SK-N-SH treated with all-trans-retinoic acid at 6 μM for 48 hours (cell line): ENCODE measurements at regions not wholly inside any gene's neighbourhood (a gene's known extent, or its start where the extent isn't known, plus 50 kb on each side); places are given as distances from the start of the nearest gene placed in this dataset.

ENCODE experiments used
- ATAC-seq: fragments of 200-7000 bp; cut with Tn5 transposase; 3 replicates; pipeline ENCODE4 v1.9.1; 2020; ENCODE audit warnings: mild to moderate bottlenecking, moderate library complexity
- ARNTL ChIP-seq: fragments of 450-650 bp; formaldehyde crosslinking; IDR thresholded peaks from 2 replicates; pipeline ENCODE4 v1.5.0; 2020; ENCODE audit warnings: low read depth, mild to moderate bottlenecking, moderate library complexity, borderline replicate concordance
- BACH2 ChIP-seq: fragments of 250-450 bp; sonication (Bioruptor Pico); IDR thresholded peaks from 2 replicates; pipeline ENCODE4 v1.9.0; 2021; ENCODE audit warnings: mild to moderate bottlenecking, borderline replicate concordance
- CSDC2 ChIP-seq: fragments of 250-450 bp; sonication (Bioruptor Pico); IDR thresholded peaks from 2 replicates; pipeline ENCODE4 v1.5.0; 2020; ENCODE audit warnings: mild to moderate bottlenecking, moderate library complexity
- ESRRG ChIP-seq: fragments of 250-450 bp; sonication (Bioruptor Pico); IDR thresholded peaks from 2 replicates; pipeline ENCODE4 v1.6.1; 2021; ENCODE audit warnings: mild to moderate bottlenecking
- GLIS3 ChIP-seq: fragments of 250-450 bp; sonication (Bioruptor Pico); IDR thresholded peaks from 2 replicates; pipeline ENCODE4 v1.5.0; 2020; ENCODE audit warnings: mild to moderate bottlenecking, moderate library complexity
- ISL1 ChIP-seq: fragments of 250-450 bp; sonication (Bioruptor Pico); IDR thresholded peaks from 2 replicates; pipeline ENCODE4 v2.1.2; 2022; ENCODE audit warnings: mild to moderate bottlenecking, moderate library complexity
- OSR1 ChIP-seq: fragments of 250-450 bp; sonication (Bioruptor Pico); IDR thresholded peaks from 2 replicates; pipeline ENCODE4 v1.8.0; 2022; ENCODE audit warnings: moderate library complexity, mild to moderate bottlenecking, inconsistent platforms
- PPARA ChIP-seq: fragments of 250-450 bp; sonication (Bioruptor Pico); IDR thresholded peaks from 2 replicates; pipeline ENCODE4 v1.5.0; 2020; ENCODE audit warnings: mild to moderate bottlenecking, borderline replicate concordance
- RARB ChIP-seq: fragments of 250-450 bp; sonication (Bioruptor Pico); IDR thresholded peaks from 2 replicates; pipeline ENCODE4 v1.8.0; 2021; ENCODE audit warnings: mild to moderate bottlenecking, moderate library complexity
- TOX ChIP-seq: fragments of 250-450 bp; sonication (Bioruptor Pico); IDR thresholded peaks from 2 replicates; pipeline ENCODE4 v1.8.0; 2021; ENCODE audit warnings: mild to moderate bottlenecking, moderate library complexity, borderline replicate concordance
- ZC3H10 ChIP-seq: fragments of 250-450 bp; sonication (Bioruptor Pico); IDR thresholded peaks from 2 replicates; pipeline ENCODE4 v1.5.1; 2021; ENCODE audit warnings: mild to moderate bottlenecking, moderate library complexity
- ZFP3 ChIP-seq: fragments of 250-450 bp; sonication (Bioruptor Pico); IDR thresholded peaks from 2 replicates; pipeline ENCODE4 v1.5.0; 2020; ENCODE audit warnings: mild to moderate bottlenecking, moderate library complexity
- ZFP30 ChIP-seq: fragments of 450-650 bp; formaldehyde crosslinking; IDR thresholded peaks from 2 replicates; pipeline ENCODE4 v1.5.0; 2022; ENCODE audit warnings: mild to moderate bottlenecking, moderate library complexity
- ZNF565 ChIP-seq: fragments of 450-650 bp; formaldehyde crosslinking; conservative IDR thresholded peaks from 2 replicates; pipeline ENCODE4 v1.5.0; 2020; ENCODE audit warnings: low read depth, mild to moderate bottlenecking, moderate library complexity
- ZNF70 ChIP-seq: fragments of 450-650 bp; formaldehyde crosslinking; IDR thresholded peaks from 2 replicates; pipeline ENCODE4 v1.5.0; 2020; ENCODE audit warnings: mild to moderate bottlenecking, moderate library complexity
- ZNF8 ChIP-seq: fragments of 450-650 bp; formaldehyde crosslinking; IDR thresholded peaks from 2 replicates; pipeline ENCODE4 v1.5.0; 2020; ENCODE audit warnings: mild to moderate bottlenecking, moderate library complexity
- TF ChIP-seq, protein P1 (sequence below): fragments of 250-450 bp; sonication (Bioruptor Pico); IDR thresholded peaks from 2 replicates; pipeline ENCODE4 v1.8.0; 2020; ENCODE audit warnings: mild to moderate bottlenecking, moderate library complexity, borderline replicate concordance
- TF ChIP-seq, protein P2 (sequence below): fragments of 250-450 bp; sonication (Bioruptor Pico); IDR thresholded peaks from 2 replicates; pipeline ENCODE4 v1.5.1; 2020; ENCODE audit warnings: low read depth, mild to moderate bottlenecking, moderate library complexity
- TF ChIP-seq, protein P3 (sequence below): fragments of 250-450 bp; sonication (Bioruptor Pico); IDR thresholded peaks from 2 replicates; pipeline ENCODE4 v1.8.0; 2021; ENCODE audit warnings: low read depth, mild to moderate bottlenecking, moderate library complexity, borderline replicate concordance
- TF ChIP-seq, protein P4 (sequence below): fragments of 250-450 bp; sonication (Bioruptor Pico); IDR thresholded peaks from 2 replicates; pipeline ENCODE4 v1.5.0; 2020; ENCODE audit warnings: mild to moderate bottlenecking, moderate library complexity
- TF ChIP-seq, protein P5 (sequence below): fragments of 250-450 bp; sonication (Bioruptor Pico); IDR thresholded peaks from 2 replicates; pipeline ENCODE4 v1.5.1; 2021; ENCODE audit warnings: mild to moderate bottlenecking, moderate library complexity

DNA sequence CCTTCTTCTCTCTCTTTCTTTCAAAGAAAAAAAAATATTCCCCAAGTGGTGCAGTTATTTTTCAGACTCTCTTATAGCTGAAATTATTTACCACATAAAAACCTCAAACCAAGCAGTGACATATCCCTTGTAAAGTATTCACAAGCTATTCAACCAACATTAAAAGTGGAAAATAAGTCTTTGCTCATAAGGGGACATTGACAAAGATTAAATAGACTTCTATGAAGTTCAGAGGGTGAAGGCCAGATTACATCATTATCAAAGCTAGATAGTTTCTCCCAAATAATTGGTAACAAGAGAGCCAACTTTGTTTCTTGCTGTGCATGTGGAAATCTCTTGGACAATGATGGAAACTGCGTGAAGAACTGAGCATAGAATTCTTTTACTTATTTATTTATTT, 379.8 kb upstream of the RSPO3 start:
- no peak for ATAC-seq
- TF ChIP-seq ZFP3 (CRISPR knock-in tag) (no peak), GLIS3 (CRISPR knock-in tag) (no peak), ZNF8 (CRISPR knock-in tag) (no peak), OSR1 (no peak), ESRRG (CRISPR knock-in tag) (no peak), BACH2 (CRISPR knock-in tag) (no peak), RARB (CRISPR knock-in tag) (no peak), TOX (CRISPR knock-in tag) (no peak), CSDC2 (CRISPR knock-in tag) (no peak), PPARA (CRISPR knock-in tag) (no peak), ZNF70 (CRISPR knock-in tag) (no peak)
- TF ChIP-seq, protein P1, sequence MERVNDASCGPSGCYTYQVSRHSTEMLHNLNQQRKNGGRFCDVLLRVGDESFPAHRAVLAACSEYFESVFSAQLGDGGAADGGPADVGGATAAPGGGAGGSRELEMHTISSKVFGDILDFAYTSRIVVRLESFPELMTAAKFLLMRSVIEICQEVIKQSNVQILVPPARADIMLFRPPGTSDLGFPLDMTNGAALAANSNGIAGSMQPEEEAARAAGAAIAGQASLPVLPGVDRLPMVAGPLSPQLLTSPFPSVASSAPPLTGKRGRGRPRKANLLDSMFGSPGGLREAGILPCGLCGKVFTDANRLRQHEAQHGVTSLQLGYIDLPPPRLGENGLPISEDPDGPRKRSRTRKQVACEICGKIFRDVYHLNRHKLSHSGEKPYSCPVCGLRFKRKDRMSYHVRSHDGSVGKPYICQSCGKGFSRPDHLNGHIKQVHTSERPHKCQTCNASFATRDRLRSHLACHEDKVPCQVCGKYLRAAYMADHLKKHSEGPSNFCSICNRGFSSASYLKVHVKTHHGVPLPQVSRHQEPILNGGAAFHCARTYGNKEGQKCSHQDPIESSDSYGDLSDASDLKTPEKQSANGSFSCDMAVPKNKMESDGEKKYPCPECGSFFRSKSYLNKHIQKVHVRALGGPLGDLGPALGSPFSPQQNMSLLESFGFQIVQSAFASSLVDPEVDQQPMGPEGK (CRISPR knock-in tag), result no peak
- TF ChIP-seq, protein P2, sequence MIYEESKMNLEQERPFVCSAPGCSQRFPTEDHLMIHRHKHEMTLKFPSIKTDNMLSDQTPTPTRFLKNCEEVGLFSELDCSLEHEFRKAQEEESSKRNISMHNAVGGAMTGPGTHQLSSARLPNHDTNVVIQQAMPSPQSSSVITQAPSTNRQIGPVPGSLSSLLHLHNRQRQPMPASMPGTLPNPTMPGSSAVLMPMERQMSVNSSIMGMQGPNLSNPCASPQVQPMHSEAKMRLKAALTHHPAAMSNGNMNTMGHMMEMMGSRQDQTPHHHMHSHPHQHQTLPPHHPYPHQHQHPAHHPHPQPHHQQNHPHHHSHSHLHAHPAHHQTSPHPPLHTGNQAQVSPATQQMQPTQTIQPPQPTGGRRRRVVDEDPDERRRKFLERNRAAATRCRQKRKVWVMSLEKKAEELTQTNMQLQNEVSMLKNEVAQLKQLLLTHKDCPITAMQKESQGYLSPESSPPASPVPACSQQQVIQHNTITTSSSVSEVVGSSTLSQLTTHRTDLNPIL (CRISPR knock-in tag), result no peak
- TF ChIP-seq, protein P3, sequence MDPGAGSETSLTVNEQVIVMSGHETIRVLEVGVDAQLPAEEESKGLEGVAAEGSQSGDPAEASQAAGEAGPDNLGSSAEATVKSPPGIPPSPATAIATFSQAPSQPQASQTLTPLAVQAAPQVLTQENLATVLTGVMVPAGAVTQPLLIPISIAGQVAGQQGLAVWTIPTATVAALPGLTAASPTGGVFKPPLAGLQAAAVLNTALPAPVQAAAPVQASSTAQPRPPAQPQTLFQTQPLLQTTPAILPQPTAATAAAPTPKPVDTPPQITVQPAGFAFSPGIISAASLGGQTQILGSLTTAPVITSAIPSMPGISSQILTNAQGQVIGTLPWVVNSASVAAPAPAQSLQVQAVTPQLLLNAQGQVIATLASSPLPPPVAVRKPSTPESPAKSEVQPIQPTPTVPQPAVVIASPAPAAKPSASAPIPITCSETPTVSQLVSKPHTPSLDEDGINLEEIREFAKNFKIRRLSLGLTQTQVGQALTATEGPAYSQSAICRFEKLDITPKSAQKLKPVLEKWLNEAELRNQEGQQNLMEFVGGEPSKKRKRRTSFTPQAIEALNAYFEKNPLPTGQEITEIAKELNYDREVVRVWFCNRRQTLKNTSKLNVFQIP (CRISPR knock-in tag), result no peak

DNA sequence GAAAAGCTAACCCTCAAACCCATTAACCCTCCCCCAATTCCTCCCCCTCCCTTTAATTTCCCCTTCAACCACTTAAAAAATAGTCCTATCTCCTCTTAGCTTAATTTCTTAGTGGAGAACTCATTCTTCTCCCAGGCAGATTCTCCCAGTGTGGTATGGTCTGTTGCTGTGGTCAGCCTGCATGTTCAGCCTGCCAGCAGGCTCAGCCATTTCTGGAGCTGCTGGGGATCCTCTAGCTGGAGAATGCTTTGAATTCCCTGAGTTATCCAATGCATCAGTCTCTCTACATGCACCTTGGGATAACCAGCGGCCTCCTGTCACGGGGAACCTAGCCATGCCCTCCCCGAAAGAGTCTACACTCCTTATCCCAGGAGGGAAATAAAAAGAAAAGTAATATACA, 375.4 kb upstream of the RSPO3 start:
- ATAC-seq, result no peak

DNA sequence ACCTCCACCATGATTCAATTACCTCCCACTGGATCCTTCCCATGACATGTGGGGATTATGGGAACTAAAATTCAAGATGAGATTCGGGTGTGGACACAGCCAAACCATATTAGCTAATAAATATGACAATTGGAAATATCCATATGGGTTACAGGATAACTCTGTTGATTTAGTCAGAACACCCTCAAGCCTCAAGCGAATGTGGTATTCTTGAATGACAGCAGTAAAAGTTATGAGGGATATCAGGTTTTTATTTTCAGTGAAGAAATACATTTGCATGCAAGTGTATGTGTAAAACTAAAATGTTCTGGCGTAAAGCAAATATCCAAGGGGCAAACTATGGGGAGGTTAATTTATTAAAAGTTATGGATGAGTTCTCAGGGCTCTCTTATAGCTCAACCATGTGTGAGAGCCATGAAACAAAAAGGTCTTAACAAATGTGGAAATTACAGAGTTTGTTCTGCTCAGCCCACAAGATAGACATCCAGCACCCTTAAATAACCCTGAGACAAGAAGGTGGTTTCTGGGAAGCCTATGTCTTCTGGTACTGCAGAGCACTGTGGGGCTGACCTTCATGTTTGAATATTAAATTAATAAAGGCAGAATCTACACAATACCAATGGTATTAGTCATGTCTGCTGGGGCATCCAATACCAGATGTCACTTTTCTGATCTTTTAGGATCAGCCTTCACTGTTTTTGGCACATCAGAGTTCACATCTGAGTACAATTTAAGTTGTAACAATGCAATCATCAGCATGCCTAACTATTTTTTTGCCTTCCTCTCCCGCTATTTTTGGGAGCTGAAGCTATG, 370.5 kb upstream of the RSPO3 start:
- TF ChIP-seq ZNF565, result no peak
- TF ChIP-seq BACH2 (CRISPR knock-in tag), result no peak
- no peak for TF ChIP-seq ZFP30 (CRISPR knock-in tag)
- no peak for TF ChIP-seq CSDC2 (CRISPR knock-in tag)
- TF ChIP-seq ZC3H10 (CRISPR knock-in tag), result no peak
- TF ChIP-seq ESRRG (CRISPR knock-in tag), result no peak
- TF ChIP-seq, protein P4, sequence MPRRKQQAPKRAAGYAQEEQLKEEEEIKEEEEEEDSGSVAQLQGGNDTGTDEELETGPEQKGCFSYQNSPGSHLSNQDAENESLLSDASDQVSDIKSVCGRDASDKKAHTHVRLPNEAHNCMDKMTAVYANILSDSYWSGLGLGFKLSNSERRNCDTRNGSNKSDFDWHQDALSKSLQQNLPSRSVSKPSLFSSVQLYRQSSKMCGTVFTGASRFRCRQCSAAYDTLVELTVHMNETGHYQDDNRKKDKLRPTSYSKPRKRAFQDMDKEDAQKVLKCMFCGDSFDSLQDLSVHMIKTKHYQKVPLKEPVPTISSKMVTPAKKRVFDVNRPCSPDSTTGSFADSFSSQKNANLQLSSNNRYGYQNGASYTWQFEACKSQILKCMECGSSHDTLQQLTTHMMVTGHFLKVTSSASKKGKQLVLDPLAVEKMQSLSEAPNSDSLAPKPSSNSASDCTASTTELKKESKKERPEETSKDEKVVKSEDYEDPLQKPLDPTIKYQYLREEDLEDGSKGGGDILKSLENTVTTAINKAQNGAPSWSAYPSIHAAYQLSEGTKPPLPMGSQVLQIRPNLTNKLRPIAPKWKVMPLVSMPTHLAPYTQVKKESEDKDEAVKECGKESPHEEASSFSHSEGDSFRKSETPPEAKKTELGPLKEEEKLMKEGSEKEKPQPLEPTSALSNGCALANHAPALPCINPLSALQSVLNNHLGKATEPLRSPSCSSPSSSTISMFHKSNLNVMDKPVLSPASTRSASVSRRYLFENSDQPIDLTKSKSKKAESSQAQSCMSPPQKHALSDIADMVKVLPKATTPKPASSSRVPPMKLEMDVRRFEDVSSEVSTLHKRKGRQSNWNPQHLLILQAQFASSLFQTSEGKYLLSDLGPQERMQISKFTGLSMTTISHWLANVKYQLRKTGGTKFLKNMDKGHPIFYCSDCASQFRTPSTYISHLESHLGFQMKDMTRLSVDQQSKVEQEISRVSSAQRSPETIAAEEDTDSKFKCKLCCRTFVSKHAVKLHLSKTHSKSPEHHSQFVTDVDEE (CRISPR knock-in tag), result no peak
- TF ChIP-seq, protein P5, sequence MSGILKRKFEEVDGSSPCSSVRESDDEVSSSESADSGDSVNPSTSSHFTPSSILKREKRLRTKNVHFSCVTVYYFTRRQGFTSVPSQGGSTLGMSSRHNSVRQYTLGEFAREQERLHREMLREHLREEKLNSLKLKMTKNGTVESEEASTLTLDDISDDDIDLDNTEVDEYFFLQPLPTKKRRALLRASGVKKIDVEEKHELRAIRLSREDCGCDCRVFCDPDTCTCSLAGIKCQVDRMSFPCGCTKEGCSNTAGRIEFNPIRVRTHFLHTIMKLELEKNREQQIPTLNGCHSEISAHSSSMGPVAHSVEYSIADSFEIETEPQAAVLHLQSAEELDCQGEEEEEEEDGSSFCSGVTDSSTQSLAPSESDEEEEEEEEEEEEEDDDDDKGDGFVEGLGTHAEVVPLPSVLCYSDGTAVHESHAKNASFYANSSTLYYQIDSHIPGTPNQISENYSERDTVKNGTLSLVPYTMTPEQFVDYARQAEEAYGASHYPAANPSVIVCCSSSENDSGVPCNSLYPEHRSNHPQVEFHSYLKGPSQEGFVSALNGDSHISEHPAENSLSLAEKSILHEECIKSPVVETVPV, result no peak
- TF ChIP-seq OSR1, result no peak
- ATAC-seq, result no peak

More for the DNA sequence above, 375.4 kb upstream of the RSPO3 start:
- no peak for TF ChIP-seq RARB (CRISPR knock-in tag)
- no peak for TF ChIP-seq ARNTL (CRISPR knock-in tag)
- TF ChIP-seq, protein P2 (CRISPR knock-in tag), result no peak
- TF ChIP-seq ISL1, result no peak
- TF ChIP-seq, protein P4 (CRISPR knock-in tag), result no peak
- no peak for TF ChIP-seq GLIS3 (CRISPR knock-in tag)
- no peak for TF ChIP-seq ZNF565
- TF ChIP-seq ZNF8 (CRISPR knock-in tag), result no peak
